Keratinocyte (primary cell): ENCODE measurements at regions not wholly inside any gene's neighbourhood (a gene's known extent, or its start where the extent isn't known, plus 50 kb on each side); places are given as distances from the start of the nearest gene placed in this dataset.

Experiments
- DNase-seq: peaks from one replicate; pipeline ENCODE4 v3.0.0-alpha.2; 2011; ENCODE audit warnings: low read depth, missing footprints, low spot score
- FAIRE-seq: peaks from 2 replicates; lab custom pipeline; 2011; peaks lifted over from hg19 to GRCh38; lab: Jason Lieb, UNC
- H2AFZ ChIP-seq: 2 replicates; pipeline ENCODE4 v1.6.0; 2012; ENCODE audit warnings: low read length, control low read depth, inconsistent platforms; ENCODE audit not compliant: control insufficient read depth
- H3K27ac ChIP-seq: 2 replicates; pipeline ENCODE4 v1.5.1; 2011; ENCODE audit warnings: low read length; ENCODE audit not compliant: control insufficient read depth, insufficient read depth
- H3K27me3 ChIP-seq: 3 replicates; pipeline ENCODE4 v1.6.0; 2011; ENCODE audit warnings: low read length; ENCODE audit not compliant: control insufficient read depth, insufficient read depth; ENCODE audit errors: extremely low read depth
- H3K36me3 ChIP-seq, 2 experiments: 2 replicates in 1 of 2; 3 replicates in 1 of 2; pipeline ENCODE4 v1.5.1; 2011; ENCODE audit warnings: low read length in 2 of 2, mild to moderate bottlenecking in 1 of 2; ENCODE audit not compliant: control insufficient read depth in 2 of 2, insufficient read depth in 2 of 2; ENCODE audit errors: extremely low read depth in 1 of 2
- H3K4me1 ChIP-seq: 3 replicates; pipeline ENCODE4 v1.5.1; 2011; ENCODE audit warnings: low read length; ENCODE audit not compliant: control insufficient read depth, insufficient read depth; ENCODE audit errors: extremely low read depth
- H3K4me2 ChIP-seq: 3 replicates; pipeline ENCODE4 v1.6.0; 2011; ENCODE audit warnings: low read depth, low read length; ENCODE audit not compliant: control insufficient read depth, insufficient read depth; ENCODE audit errors: extremely low read depth
- H3K4me3 ChIP-seq, 3 experiments: fragments of 200-600 bp in 1 of 3; sonication (generic) in 1 of 3; 2 replicates in 2 of 3; 3 replicates in 1 of 3; pipeline ENCODE4 v1.5.1; 2011 to 2016; ENCODE audit warnings: low read length in 3 of 3, mild to moderate bottlenecking in 3 of 3, control low read depth in 2 of 3, inconsistent platforms in 1 of 3, low read depth in 1 of 3, mixed read lengths in 1 of 3, mixed run types in 1 of 3, moderate library complexity in 1 of 3; ENCODE audit not compliant: control insufficient read depth in 2 of 3, insufficient read depth in 2 of 3; ENCODE audit errors: extremely low read depth in 1 of 3
- H3K79me2 ChIP-seq: 2 replicates; pipeline ENCODE4 v1.6.0; 2012; ENCODE audit warnings: low read length; ENCODE audit not compliant: control insufficient read depth, insufficient read depth
- H3K9ac ChIP-seq: 3 replicates; pipeline ENCODE4 v1.6.0; 2011; ENCODE audit warnings: low read length; ENCODE audit not compliant: control insufficient read depth, insufficient read depth; ENCODE audit errors: extremely low read depth
- H3K9me1 ChIP-seq: 3 replicates; pipeline ENCODE4 v1.6.0; 2011; ENCODE audit warnings: low read length; ENCODE audit not compliant: control insufficient read depth, insufficient read depth; ENCODE audit errors: extremely low read depth
- H3K9me3 ChIP-seq: 2 replicates; pipeline ENCODE4 v1.5.1; 2012; ENCODE audit warnings: low read depth, low read length; ENCODE audit not compliant: control insufficient read depth
- H4K20me1 ChIP-seq: 3 replicates; pipeline ENCODE4 v1.6.0; 2011; ENCODE audit warnings: low read length; ENCODE audit not compliant: control insufficient read depth, insufficient read depth; ENCODE audit errors: extremely low read depth
- CTCF ChIP-seq, 3 experiments: IDR thresholded peaks in 1 of 3; conservative IDR thresholded peaks in 1 of 3; optimal IDR thresholded peaks in 1 of 3; 2 replicates in 2 of 3; 3 replicates in 1 of 3; pipeline versions ENCODE3 to v1.5.1; 2011; ENCODE audit warnings: low read length in 3 of 3, mild to moderate bottlenecking in 3 of 3, moderate library complexity in 2 of 3, control low read depth in 1 of 3, inconsistent platforms in 1 of 3; ENCODE audit not compliant: insufficient read depth in 2 of 3; ENCODE audit errors: extremely low read depth in 1 of 3
- EZH2 ChIP-seq: IDR thresholded peaks from one replicate; pipeline ENCODE4 v1.6.1; 2012; ENCODE audit warnings: inconsistent platforms, mild to moderate bottlenecking, low read length, moderate library complexity
- dilution Hi-C: fragments of 300-500 bp; cut with MboI; formaldehyde crosslinking; loops from one replicate; pipeline ENCODE4 v1.7.0; 2020; ENCODE audit warnings: low sequenced_read_pairs; ENCODE audit not compliant: extremely low pct_ligation_motif_present

- no peaks in the 10 kb centered on the region for H3K9me1 ChIP-seq
- H3K79me2 ChIP-seq: no peaks in the 10 kb centered on the region
- no peak overlapping the region for H3K27ac ChIP-seq
- H4K20me1 ChIP-seq: no peaks in the 10 kb centered on the region
- DNase-seq (no peak), FAIRE-seq (no peak)
- H3K4me2 ChIP-seq: no peak overlapping the region
- TF ChIP-seq EZH2 (no peak), CTCF (optimal IDR thresholded peaks at IDR 0.05 in 1 of 3, IDR thresholded peaks at IDR 0.05 in 1 of 3, conservative IDR thresholded peaks at IDR 0.05 in 1 of 3; ENCODE audit: extremely low read depth in 1 of 3, insufficient read depth in 2 of 3, low read length in 3 of 3) (no peak)
- no peaks in the 10 kb centered on the region for H3K36me3 ChIP-seq
- no peaks in the 10 kb centered on the region for H3K9me3 ChIP-seq
- no peak overlapping the region for H2AFZ ChIP-seq
- H3K27me3 ChIP-seq: no peaks in the 10 kb centered on the region
- H3K9ac ChIP-seq: no peak overlapping the region
- no peaks in the 10 kb centered on the region for H3K4me1 ChIP-seq
- dilution Hi-C loops: no loop called here
- no peak overlapping the region for H3K4me3 ChIP-seq
Observed at GRCh38 chr18:47560723-47561715, 309.6 kb upstream of the SKOR2 start.

- no peak overlapping the region for H3K9ac ChIP-seq
- no peaks in the 10 kb centered on the region for H3K36me3 ChIP-seq
- H3K27me3 ChIP-seq: no peaks in the 10 kb centered on the region
- dilution Hi-C loops: no loop called here
- no peaks in the 10 kb centered on the region for H3K4me1 ChIP-seq
- H3K9me1 ChIP-seq: no peaks in the 10 kb centered on the region
- DNase-seq (no peak), FAIRE-seq (no peak)
- no peak overlapping the region for H3K4me2 ChIP-seq
- no peaks in the 10 kb centered on the region for H4K20me1 ChIP-seq
- no peak for TF ChIP-seq CTCF (optimal IDR thresholded peaks at IDR 0.05 in 1 of 3, IDR thresholded peaks at IDR 0.05 in 1 of 3, conservative IDR thresholded peaks at IDR 0.05 in 1 of 3; ENCODE audit: extremely low read depth in 1 of 3, insufficient read depth in 2 of 3, low read length in 3 of 3)
- no peak for TF ChIP-seq EZH2
- H3K27ac ChIP-seq: no peak overlapping the region
- no peaks in the 10 kb centered on the region for H3K79me2 ChIP-seq
- H3K9me3 ChIP-seq: no peaks in the 10 kb centered on the region
- H3K4me3 ChIP-seq: no peak overlapping the region
- H2AFZ ChIP-seq: no peak overlapping the region
Observed at GRCh38 chr18:47558110-47558750, 306.8 kb upstream of the SKOR2 start.
